Neural cell (in vitro differentiated cells): ENCODE measurements at regions not wholly inside any gene's neighbourhood (a gene's known extent, or its start where the extent isn't known, plus 50 kb on each side); places are given as distances from the start of the nearest gene placed in this dataset.

Experiments
- H2AFZ ChIP-seq: fragments of 200-600, 300-800 bp; sonication (generic), shearing (Covaris generic); 2 replicates; pipeline ENCODE4 v1.6.0; 2014; ENCODE audit warnings: low read depth, mild to moderate bottlenecking, antibody characterized with exemption, low read length, moderate library complexity
- H3F3A ChIP-seq: fragments of 200-600 bp; shearing (Covaris generic); 2 replicates; pipeline ENCODE4 v1.6.1; 2016; ENCODE audit warnings: mild to moderate bottlenecking, moderate library complexity, mixed read lengths, antibody characterized with exemption, low read length; ENCODE audit not compliant: insufficient read depth, poor library complexity, severe bottlenecking
- H3K27ac ChIP-seq: fragments of 200-600, 300-800 bp; sonication (generic), shearing (Covaris generic); 2 replicates; pipeline ENCODE4 v1.5.1; 2014; ENCODE audit warnings: mild to moderate bottlenecking, low read length, moderate library complexity
- H3K27me3 ChIP-seq: fragments of 300-800, 200-600 bp; sonication (generic), shearing (Covaris generic); 2 replicates; pipeline ENCODE4 v1.6.0; 2014; ENCODE audit warnings: mild to moderate bottlenecking, low read depth, low read length, moderate library complexity; ENCODE audit not compliant: insufficient read depth
- H3K36me3 ChIP-seq: fragments of 300-800, 200-600 bp; sonication (generic), shearing (Covaris generic); 2 replicates; pipeline ENCODE4 v1.5.1; 2014; ENCODE audit warnings: mild to moderate bottlenecking, antibody characterized with exemption, low read length, moderate library complexity; ENCODE audit not compliant: insufficient read depth
- H3K4me2 ChIP-seq: fragments of 300-800, 200-600 bp; sonication (generic), shearing (Covaris generic); 2 replicates; pipeline ENCODE4 v1.6.0; 2014; ENCODE audit warnings: mild to moderate bottlenecking, low read length
- H3K4me3 ChIP-seq: fragments of 300-800, 200-600 bp; sonication (generic), shearing (Covaris generic); 2 replicates; pipeline ENCODE4 v1.5.1; 2014; ENCODE audit warnings: mild to moderate bottlenecking, low read length, moderate library complexity
- H3K79me2 ChIP-seq: fragments of 200-600 bp; shearing (Covaris generic); replicated peaks from 2 replicates; pipeline ENCODE4 v1.6.0; 2014; ENCODE audit warnings: mild to moderate bottlenecking, low read length, moderate library complexity; ENCODE audit not compliant: insufficient read depth
- H3K9ac ChIP-seq: fragments of 300-800, 200-600 bp; sonication (generic), shearing (Covaris generic); 2 replicates; pipeline ENCODE4 v1.6.1; 2016; ENCODE audit warnings: mild to moderate bottlenecking, low read length, mixed read lengths
- H3K9me2 ChIP-seq: fragments of 200-600 bp; shearing (Covaris generic); 2 replicates; pipeline ENCODE4 v1.6.1; 2016; ENCODE audit warnings: mild to moderate bottlenecking, low read length, mixed read lengths; ENCODE audit not compliant: insufficient read depth
- H3K9me3 ChIP-seq: fragments of 200-600, 300-800 bp; sonication (generic), shearing (Covaris generic); 2 replicates; pipeline ENCODE4 v1.6.1; 2016; ENCODE audit warnings: mild to moderate bottlenecking, mixed run types, low read length, moderate library complexity, mixed read lengths
- H4K20me1 ChIP-seq: fragments of 200-600 bp; shearing (Covaris generic); 2 replicates; pipeline ENCODE4 v1.6.1; 2016; ENCODE audit warnings: mild to moderate bottlenecking, mixed run types; ENCODE audit not compliant: insufficient read depth
- CTCF ChIP-seq: fragments of 450-650 bp; IDR thresholded peaks from 2 replicates; pipeline ENCODE4 v1.5.1; 2014; ENCODE audit warnings: antibody characterized with exemption, mild to moderate bottlenecking, moderate library complexity; ENCODE audit not compliant: poor library complexity, severe bottlenecking
- EP300 ChIP-seq: fragments of 450-650 bp; conservative IDR thresholded peaks from 2 replicates; pipeline ENCODE4 v1.6.1; 2014; ENCODE audit warnings: antibody characterized with exemption, mild to moderate bottlenecking, moderate library complexity; ENCODE audit not compliant: poor library complexity, severe bottlenecking
- EZH2 ChIP-seq: fragments of 200-600, 300-800 bp; shearing (Covaris generic), sonication (generic); IDR thresholded peaks from 2 replicates; pipeline ENCODE4 v1.6.1; 2014; ENCODE audit warnings: antibody characterized with exemption, low read length, borderline replicate concordance, mild to moderate bottlenecking; ENCODE audit not compliant: insufficient read depth, poor library complexity, severe bottlenecking
- MXI1 ChIP-seq: fragments of 450-650 bp; conservative IDR thresholded peaks from 2 replicates; pipeline ENCODE4 v1.6.1; 2014; ENCODE audit warnings: antibody characterized with exemption, mild to moderate bottlenecking; ENCODE audit not compliant: poor library complexity, severe bottlenecking
- POLR2AphosphoS5 ChIP-seq: IDR thresholded peaks from 2 replicates; pipeline ENCODE4 v1.6.1; 2012
- RAD21 ChIP-seq: fragments of 450-650 bp; conservative IDR thresholded peaks from 2 replicates; pipeline ENCODE4 v1.6.1; 2014; ENCODE audit warnings: antibody characterized with exemption, mild to moderate bottlenecking, moderate library complexity
- REST ChIP-seq: IDR thresholded peaks from 2 replicates; pipeline ENCODE4 v1.6.1; 2012; ENCODE audit warnings: borderline replicate concordance
- SMC3 ChIP-seq: fragments of 450-650 bp; conservative IDR thresholded peaks from 2 replicates; pipeline ENCODE4 v1.6.1; 2014; ENCODE audit warnings: antibody characterized with exemption, mild to moderate bottlenecking, moderate library complexity; ENCODE audit not compliant: poor library complexity
- TAF1 ChIP-seq: IDR thresholded peaks from 2 replicates; pipeline ENCODE4 v1.6.1; 2012; ENCODE audit warnings: low read depth

GRCh38 chr3:73270839-73271483 lies 209.5 kb downstream of the EBLN2 start:
- Histone ChIP-seq H3K27ac (no peak overlapping the region), H3F3A (no peaks in the 10 kb centered on the region), H3K9me3 (no peaks in the 10 kb centered on the region), H2AFZ (no peak overlapping the region), H3K27me3 (no peaks in the 10 kb centered on the region), H3K79me2 (no peaks in the 10 kb centered on the region), H3K9me2 (no peaks in the 10 kb centered on the region), H3K4me2 (no peak overlapping the region), H4K20me1 (no peaks in the 10 kb centered on the region), H3K36me3 (no peaks in the 10 kb centered on the region), H3K9ac (no peak overlapping the region), H3K4me3 (no peak overlapping the region)
- TF ChIP-seq RAD21 (no peak), MXI1 (no peak), SMC3 (no peak), EZH2 (no peak), CTCF (no peak), EP300 (no peak), POLR2AphosphoS5 (no peak), TAF1 (no peak), REST (no peak)

- Histone ChIP-seq H3F3A (no peaks in the 10 kb centered on the region), H3K79me2 (no peaks in the 10 kb centered on the region)
These were observed 211.9 kb downstream of the EBLN2 start for GRCh38 chr3:73273341-73273740.

More at GRCh38 chr3:73273341-73273740, 211.9 kb downstream of the EBLN2 start:
- no peak overlapping the region for H2AFZ ChIP-seq
- H3K9me3 ChIP-seq, result no peaks in the 10 kb centered on the region
- H3K9me2 ChIP-seq, result no peaks in the 10 kb centered on the region
- TF ChIP-seq CTCF (no peak), RAD21 (no peak), EZH2 (no peak), MXI1 (no peak)
- H3K36me3 ChIP-seq, result no peaks in the 10 kb centered on the region
- H3K4me3 ChIP-seq, result no peak overlapping the region
- no peaks in the 10 kb centered on the region for H4K20me1 ChIP-seq
- H3K4me2 ChIP-seq, result no peak overlapping the region
- H3K9ac ChIP-seq, result no peak overlapping the region
- H3K27ac ChIP-seq, result no peak overlapping the region
- no peaks in the 10 kb centered on the region for H3K27me3 ChIP-seq
